Activated CD8-positive, alpha-beta memory T cell treated with anti-CD3 and anti-CD28 coated beads for 4 hours (primary cell): ENCODE measurements at regions not wholly inside any gene's neighbourhood (a gene's known extent, or its start where the extent isn't known, plus 50 kb on each side); places are given as distances from the start of the nearest gene placed in this dataset.
A peak's percentile ranks its signal among the peaks of the same experiment; 100 is the strongest.
"Not testable (repeated sequence)": the region's sequence is repeated elsewhere in the genome, so short reads cannot be mapped to it uniquely, and the experiment has no call there.

ENCODE experiments used
- DNase-seq, 2 donors: peaks; one replicate each; pipeline ENCODE4 v3.0.0-alpha.2; 2020; ENCODE audit warnings: low read depth in 2 of 2

DNA sequence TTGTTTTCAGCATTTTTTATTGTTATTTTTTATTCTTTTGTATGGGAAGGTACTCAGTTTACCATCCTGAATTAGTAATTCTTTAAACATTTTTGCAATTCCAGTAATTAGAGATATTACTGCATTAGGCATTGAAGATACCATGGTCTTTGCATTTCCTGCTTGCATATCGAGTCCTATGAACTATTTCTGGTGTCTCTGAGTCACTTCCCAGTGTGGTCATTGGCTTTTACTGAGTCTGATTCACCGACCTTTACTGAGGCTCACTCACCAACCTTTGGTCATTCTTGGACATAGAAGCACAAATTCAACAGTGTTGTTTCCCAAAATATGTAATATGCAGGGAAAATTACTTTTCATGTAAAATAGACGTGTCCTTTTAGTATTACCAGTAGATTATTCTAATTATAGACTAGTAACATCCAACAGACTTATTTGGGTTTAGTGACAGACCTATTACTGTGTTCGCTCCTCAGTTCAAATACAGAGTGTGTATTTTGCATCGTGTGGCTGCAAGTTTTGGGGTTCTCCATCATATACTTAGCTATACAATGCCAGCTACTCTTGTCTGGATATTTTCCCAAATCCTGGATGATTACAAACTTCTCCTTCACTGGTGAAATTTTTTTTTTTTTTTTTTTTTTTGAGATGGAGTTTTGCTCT, 180.7 kb upstream of the PRSS1 start:
- DNase-seq = no peak

- DNase-seq = no peak
Observed at GRCh38 chr7:142567201-142568075, 181.8 kb upstream of the PRSS1 start.

- DNase-seq = no peak
Observed at GRCh38 chr7:142566271-142566670, 183.0 kb upstream of the PRSS1 start.

DNA sequence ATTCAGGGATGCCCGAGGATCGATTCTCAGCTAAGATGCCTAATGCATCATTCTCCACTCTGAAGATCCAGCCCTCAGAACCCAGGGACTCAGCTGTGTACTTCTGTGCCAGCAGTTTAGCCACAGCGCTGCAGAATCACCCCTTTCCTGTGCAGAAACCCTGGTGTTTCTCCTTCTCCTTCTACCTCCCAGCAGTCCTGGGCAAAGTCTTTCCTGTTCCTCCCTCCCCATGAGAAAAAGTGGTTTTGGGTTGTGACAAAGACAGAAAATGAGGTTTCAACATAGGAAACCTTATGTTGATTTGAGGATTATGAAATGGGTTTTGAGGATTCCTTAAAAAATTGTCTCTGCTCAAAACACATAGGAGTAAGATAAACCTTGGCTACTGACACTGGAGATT, 185.1 kb upstream of the PRSS1 start:
- not testable (repeated sequence) for DNase-seq

- no peak for DNase-seq
Observed at GRCh38 chr7:142563470-142563869, 185.8 kb upstream of the PRSS1 start.

GRCh38 chr7:142562688-142563087, 186.6 kb upstream of the PRSS1 start:
- DNase-seq = no peak

DNA sequence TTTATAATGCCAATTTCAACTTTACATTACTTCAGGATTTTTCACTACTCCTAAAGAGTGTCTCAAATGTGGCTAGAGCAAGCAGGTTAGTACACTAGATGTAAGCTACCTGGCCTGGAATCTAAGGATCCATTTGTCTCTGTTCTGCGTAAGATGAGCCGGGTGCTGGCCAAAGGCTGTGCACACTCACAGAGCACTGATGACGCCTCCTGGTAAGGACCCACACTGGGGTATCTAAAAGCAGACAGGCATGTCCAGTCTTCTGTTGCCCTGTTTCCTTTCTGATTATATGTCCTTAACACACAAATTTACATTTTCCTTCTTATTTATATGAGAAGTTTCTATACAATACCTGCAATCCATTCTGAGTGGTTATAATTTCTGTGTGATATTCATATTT, 187.9 kb upstream of the PRSS1 start:
- not testable (repeated sequence) for DNase-seq

DNA sequence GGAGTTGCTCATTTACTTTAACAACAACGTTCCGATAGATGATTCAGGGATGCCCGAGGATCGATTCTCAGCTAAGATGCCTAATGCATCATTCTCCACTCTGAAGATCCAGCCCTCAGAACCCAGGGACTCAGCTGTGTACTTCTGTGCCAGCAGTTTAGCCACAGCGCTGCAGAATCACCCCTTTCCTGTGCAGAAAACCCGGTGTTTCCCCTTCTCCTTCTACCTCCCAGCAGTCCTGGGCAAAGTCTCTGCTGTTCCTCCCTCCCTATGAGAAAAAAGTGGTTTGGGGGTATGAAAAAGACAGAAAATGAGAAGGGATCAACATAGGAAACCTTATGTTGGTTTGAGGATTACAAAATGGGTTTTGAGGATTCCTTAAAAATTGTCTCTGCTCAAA, 188.5 kb upstream of the PRSS1 start:
- DNase-seq = not testable (repeated sequence)

GRCh38 chr7:142560166-142560565, 189.1 kb upstream of the PRSS1 start:
- no peak for DNase-seq

- peak in 1 of 2 donors; percentile 25 for DNase-seq
Observed at GRCh38 chr7:142557971-142558582, 191.2 kb upstream of the PRSS1 start.

- DNase-seq = no peak
Observed at GRCh38 chr7:142556740-142557139, 192.5 kb upstream of the PRSS1 start.

DNA sequence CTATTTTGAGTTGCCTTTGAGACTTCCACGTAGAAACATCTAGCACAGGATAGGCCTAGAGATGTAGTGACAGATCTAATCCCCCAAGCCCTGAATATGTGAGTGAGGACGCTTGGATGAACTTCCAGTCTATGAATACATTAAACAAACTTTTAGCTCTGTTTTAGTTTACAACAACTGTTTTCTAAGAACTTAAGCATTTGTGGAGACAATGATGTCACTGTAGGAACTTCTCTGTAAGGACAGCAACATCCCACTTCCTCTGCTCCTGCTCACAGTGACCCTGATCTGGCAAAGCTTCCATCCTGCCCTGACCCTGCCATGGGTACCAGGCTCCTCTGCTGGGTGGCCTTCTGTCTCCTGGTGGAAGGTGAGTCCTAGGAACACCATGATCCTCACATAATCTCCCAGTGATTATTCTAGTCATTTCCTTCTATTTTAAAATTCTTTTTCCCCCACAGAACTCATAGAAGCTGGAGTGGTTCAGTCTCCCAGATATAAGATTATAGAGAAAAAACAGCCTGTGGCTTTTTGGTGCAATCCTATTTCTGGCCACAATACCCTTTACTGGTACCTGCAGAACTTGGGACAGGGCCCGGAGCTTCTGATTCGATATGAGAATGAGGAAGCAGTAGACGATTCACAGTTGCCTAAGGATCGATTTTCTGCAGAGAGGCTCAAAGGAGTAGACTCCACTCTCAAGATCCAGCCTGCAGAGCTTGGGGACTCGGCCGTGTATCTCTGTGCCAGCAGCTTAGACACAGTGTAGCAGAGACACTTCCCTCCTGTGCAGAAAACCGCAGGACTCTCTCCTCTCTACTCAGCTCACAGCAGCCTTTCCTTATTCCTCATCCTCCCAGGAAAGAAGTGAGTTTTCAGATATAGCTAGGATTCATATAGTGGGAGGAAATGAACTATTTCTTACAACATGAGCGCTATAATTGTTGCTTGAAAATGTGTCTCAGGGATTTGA, 194.4 kb upstream of the PRSS1 start:
- no peak for DNase-seq

GRCh38 chr7:142553216-142553615, 196.1 kb upstream of the PRSS1 start:
- DNase-seq = no peak

DNA sequence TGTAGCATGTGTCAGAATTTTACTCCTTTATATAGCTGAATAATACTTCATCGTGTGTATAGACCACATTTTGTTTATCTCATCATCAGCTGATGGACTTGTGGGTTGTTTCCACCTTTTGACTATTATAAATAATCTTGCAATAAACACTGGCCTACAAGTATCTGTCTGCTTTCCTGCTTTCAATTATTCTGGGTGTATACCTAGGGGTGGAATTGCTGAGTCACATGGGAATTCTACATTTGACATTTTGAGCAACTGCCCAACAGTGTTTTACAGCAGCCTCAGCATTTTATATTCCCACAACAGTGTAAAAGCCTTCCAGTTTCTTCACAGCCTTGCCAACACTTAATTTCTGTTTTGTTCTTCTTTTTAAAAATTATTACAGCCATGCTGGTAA, 200.3 kb upstream of the PRSS1 start:
- no peak for DNase-seq

GRCh38 chr7:142546452-142546851, 202.8 kb upstream of the PRSS1 start:
- no peak for DNase-seq

DNA sequence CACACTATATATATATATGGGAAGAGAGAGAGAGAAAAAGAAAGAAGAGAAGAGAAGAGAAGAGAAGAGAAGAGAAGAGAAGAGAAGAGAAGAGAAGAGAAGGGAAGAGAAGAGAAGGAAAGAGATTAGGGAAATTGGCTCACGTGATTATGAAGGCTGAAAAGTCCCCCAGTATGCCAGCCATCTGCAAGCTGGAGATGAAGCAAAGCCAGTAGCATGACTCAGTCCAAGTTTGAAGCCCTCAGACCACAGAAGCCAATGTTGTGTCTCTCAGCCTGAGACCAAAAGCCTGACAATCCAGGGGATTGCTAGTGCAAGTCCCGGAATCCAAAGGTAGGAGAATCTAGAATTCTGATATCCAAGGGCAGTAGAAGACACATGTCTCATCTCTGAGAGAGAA, 206.3 kb upstream of the PRSS1 start:
- no peak for DNase-seq

DNA sequence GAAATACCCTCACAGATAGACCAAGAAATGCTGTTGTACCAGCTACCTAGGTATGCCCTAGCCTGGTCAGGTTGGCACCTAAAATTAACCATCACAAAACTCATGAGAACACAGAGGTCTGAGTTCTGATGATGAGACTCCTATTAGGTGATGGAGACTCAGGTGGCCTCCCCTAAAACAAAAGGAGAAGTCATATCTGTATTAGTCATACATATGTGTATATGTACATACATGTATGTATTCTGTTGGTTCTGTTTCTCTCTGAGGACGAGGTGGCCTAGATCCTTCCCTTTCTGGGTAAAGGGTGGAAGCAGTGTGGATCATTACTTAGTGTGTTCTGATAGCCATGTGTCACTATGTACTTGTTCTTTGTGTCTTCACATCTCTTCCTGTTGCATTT, 207.2 kb upstream of the PRSS1 start:
- no peak for DNase-seq

DNA sequence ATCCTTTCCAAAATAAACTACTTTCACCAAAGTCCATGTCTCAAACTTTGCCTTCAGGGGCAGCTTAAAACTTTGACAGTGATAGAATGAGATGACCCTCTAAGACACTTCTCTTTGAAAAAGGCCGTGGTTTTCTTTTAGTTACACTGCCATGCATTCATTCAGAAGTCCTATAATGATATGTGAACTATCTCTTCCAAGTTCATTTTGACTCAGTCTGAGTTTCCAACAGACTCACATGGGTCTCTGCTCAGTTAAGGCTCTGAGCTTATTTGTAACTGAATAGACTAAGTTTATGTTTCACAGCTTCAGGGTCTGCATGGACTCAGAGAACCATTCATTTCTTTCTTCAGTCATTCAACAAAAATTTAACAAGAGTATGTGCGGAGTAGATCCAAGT, 208.9 kb upstream of the PRSS1 start:
- no peak for DNase-seq

DNA sequence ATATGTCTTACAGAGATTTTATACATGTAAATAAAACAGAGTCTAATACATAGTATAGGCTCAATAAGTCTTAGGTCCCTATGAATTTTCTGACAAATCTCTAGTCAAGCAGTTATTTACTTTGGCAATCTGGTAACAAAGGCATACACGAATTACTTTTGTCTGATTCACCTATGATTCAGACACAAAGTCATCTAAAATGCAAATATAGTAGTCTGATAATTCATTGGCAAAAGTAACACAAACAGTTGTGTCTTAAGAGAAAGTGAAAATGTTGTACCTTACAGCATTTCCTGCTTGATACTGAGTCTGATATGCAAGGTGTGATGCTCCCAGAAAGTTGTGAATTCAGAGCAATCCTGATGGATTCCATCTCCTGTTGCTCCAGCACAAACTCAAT, 209.4 kb upstream of the PRSS1 start:
- DNase-seq = no peak

DNA sequence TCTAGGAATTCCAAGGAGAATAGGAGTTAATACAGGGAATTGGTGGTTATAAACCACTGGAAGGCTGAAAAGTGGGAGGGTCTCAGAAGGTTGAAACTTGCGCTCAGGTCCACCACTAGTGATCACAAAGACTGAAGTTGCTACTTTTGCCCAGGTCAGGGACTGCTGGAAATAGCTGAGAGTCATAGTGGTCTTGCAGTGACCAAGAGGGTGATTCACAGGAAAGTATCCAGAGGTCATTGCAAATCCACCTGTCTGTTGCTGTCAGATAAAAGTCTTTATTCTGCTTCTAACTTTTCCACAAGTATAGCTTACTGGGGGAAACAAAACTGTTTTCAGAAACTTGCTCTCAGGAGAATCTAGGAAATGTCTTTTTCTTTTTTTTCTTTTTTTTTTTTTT, 211.5 kb upstream of the PRSS1 start:
- DNase-seq = no peak

- DNase-seq = peak; percentile 10 to 41
Observed at GRCh38 chr7:142535123-142535779, 214.0 kb upstream of the PRSS1 start.
